ENCODE measurements at regions not wholly inside any gene's neighbourhood (a gene's known extent, or its start where the extent isn't known, plus 50 kb on each side); places are given as distances from the start of the nearest gene placed in this dataset.

DNA sequence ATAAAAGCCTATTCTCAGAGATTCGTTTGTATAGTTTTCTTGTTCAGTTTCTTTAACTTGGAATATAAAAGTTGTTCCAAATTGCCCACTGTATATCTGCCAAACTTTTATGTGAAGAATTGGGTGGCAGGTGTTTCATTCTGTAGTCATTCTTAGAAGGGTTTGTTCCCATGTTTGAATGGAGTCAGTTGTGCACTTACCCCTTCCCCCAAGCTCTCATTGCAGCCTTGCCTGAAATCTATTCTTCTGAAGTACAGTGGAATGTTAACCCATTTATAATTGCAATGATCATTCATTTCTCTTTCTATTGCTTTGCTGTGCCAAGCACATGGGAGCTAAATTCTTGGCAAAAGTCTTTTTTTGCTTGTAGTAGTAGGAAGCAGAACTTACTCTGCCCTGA lies 375.3 kb upstream of the C1orf87 start:
- TF ChIP-seq, protein P1, sequence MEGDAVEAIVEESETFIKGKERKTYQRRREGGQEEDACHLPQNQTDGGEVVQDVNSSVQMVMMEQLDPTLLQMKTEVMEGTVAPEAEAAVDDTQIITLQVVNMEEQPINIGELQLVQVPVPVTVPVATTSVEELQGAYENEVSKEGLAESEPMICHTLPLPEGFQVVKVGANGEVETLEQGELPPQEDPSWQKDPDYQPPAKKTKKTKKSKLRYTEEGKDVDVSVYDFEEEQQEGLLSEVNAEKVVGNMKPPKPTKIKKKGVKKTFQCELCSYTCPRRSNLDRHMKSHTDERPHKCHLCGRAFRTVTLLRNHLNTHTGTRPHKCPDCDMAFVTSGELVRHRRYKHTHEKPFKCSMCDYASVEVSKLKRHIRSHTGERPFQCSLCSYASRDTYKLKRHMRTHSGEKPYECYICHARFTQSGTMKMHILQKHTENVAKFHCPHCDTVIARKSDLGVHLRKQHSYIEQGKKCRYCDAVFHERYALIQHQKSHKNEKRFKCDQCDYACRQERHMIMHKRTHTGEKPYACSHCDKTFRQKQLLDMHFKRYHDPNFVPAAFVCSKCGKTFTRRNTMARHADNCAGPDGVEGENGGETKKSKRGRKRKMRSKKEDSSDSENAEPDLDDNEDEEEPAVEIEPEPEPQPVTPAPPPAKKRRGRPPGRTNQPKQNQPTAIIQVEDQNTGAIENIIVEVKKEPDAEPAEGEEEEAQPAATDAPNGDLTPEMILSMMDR (IDR thresholded peaks at IDR 0.05): no peak
- TF ChIP-seq POLR2A (IDR thresholded peaks at IDR 0.05): no peak
